SU-DHL-6 (cell line): ENCODE measurements at regions not wholly inside any gene's neighbourhood (a gene's known extent, or its start where the extent isn't known, plus 50 kb on each side); places are given as distances from the start of the nearest gene placed in this dataset.

Experiments used
- H2AFZ ChIP-seq: fragments of 200-600 bp; sonication (generic); 2 replicates; pipeline ENCODE4 v1.6.1; 2014; ENCODE audit warnings: low read depth, mild to moderate bottlenecking, moderate library complexity, mixed read lengths, antibody characterized with exemption, low read length; ENCODE audit not compliant: severe bottlenecking
- H3F3A ChIP-seq: fragments of 200-600 bp; shearing (Covaris generic); 2 replicates; pipeline ENCODE4 v1.6.0; 2016; ENCODE audit warnings: antibody characterized with exemption, mild to moderate bottlenecking; ENCODE audit not compliant: insufficient read depth
- H3K27ac ChIP-seq: fragments of 200-600 bp; sonication (generic); 2 replicates; pipeline ENCODE4 v1.5.1; 2016; ENCODE audit warnings: low read depth, mild to moderate bottlenecking, low read length, moderate library complexity, mixed read lengths
- H3K27me3 ChIP-seq: fragments of 200-600 bp; sonication (generic), shearing (Covaris generic); 2 replicates; pipeline ENCODE4 v1.6.0; 2014; ENCODE audit warnings: mild to moderate bottlenecking, low read length
- H3K36me3 ChIP-seq: fragments of 200-600 bp; sonication (generic); 2 replicates; pipeline ENCODE4 v1.6.1; 2014; ENCODE audit warnings: mild to moderate bottlenecking, low read length, mixed read lengths
- H3K4me2 ChIP-seq: fragments of 300-600, 200-600 bp; shearing (Covaris generic), sonication (generic); 2 replicates; pipeline ENCODE4 v1.6.0; 2014; ENCODE audit warnings: low read length, low read depth, mild to moderate bottlenecking; ENCODE audit not compliant: poor library complexity, severe bottlenecking
- H3K4me3 ChIP-seq: fragments of 200-600 bp; sonication (generic); 2 replicates; pipeline ENCODE4 v1.5.1; 2014; ENCODE audit warnings: antibody characterized with exemption, low read length, mild to moderate bottlenecking, mixed read lengths; ENCODE audit not compliant: insufficient read depth, poor library complexity, severe bottlenecking
- H3K79me2 ChIP-seq: fragments of 200-600 bp; sonication (generic); 2 replicates; pipeline ENCODE4 v1.6.1; 2014; ENCODE audit warnings: mild to moderate bottlenecking, low read length, moderate library complexity; ENCODE audit not compliant: insufficient read depth
- H3K9ac ChIP-seq: fragments of 200-600 bp; sonication (generic); 2 replicates; pipeline ENCODE4 v1.7.0; 2014; ENCODE audit warnings: mild to moderate bottlenecking, low read length
- H3K9me2 ChIP-seq: fragments of 200-600 bp; sonication (generic); replicated peaks from 2 replicates; pipeline ENCODE4 v1.6.1; 2014; ENCODE audit warnings: low read length; ENCODE audit not compliant: insufficient read depth
- H3K9me3 ChIP-seq: fragments of 200-600 bp; sonication (generic); 2 replicates; pipeline ENCODE4 v1.6.1; 2014; ENCODE audit warnings: low read length, mixed read lengths; ENCODE audit not compliant: insufficient read depth
- H4K20me1 ChIP-seq: fragments of 200-600 bp; sonication (generic); 2 replicates; pipeline ENCODE4 v1.6.1; 2014; ENCODE audit warnings: low read depth, mild to moderate bottlenecking, antibody characterized with exemption, low read length, moderate library complexity, mixed read lengths
- EZH2phosphoT487 ChIP-seq: fragments of 200-600 bp; sonication (generic), shearing (Covaris generic); conservative IDR thresholded peaks from 2 replicates; pipeline ENCODE4 v1.6.1; 2018; ENCODE audit warnings: mild to moderate bottlenecking, antibody characterized with exemption, low read length, moderate library complexity, mixed read lengths
- TF ChIP-seq, protein P1 (sequence below): fragments of 200-600 bp; sonication (generic); IDR thresholded peaks from one replicate; pipeline ENCODE4 v1.5.1; 2017; ENCODE audit warnings: antibody characterized with exemption, mild to moderate bottlenecking, low read length, moderate library complexity; ENCODE audit not compliant: insufficient read depth, poor library complexity, severe bottlenecking

DNA sequence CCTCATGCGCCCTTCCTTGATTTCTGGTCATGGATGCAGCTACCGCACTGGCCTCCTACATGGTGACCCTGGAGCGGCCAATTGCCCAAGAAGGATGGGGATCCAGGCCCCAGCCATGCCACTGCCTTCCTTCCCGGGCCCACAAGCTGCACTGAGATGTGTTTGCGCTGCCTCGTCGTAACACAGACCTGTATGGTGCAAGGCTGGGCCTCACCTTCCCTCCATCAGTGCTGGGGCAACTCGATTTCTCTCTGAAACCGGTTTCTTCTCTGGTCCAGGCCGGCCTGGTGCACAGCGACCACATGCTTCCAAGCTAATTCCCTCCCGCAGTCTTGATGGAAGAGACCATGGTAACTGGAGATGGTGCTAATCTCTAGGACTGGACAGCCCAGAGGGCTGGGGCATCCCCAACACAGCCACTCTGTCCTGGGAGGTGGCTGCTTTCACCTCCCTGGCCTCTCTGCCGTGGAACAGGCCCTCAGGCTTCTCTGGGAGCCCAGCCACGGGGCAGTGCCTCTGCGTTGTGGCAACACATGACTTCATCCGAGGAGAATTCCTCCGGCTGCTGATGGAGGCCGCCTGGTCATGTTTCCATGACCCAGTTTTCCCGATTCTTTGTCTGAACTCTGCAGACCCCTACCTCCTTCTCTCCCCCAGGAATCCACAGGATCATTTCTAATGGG is 184.2 kb downstream of the GLI2 start:
- Histone ChIP-seq H3K9me3 (no peaks in the 10 kb centered on the region), H3K9me2 (no peaks in the 10 kb centered on the region), H2AFZ (no peak overlapping the region), H3K27ac (no peak overlapping the region), H3F3A (no peaks in the 10 kb centered on the region), H3K4me2 (no peak overlapping the region), H3K27me3 (no peaks in the 10 kb centered on the region), H4K20me1 (no peaks in the 10 kb centered on the region), H3K79me2 (no peaks in the 10 kb centered on the region), H3K4me3 (no peak overlapping the region), H3K36me3 (no peaks in the 10 kb centered on the region), H3K9ac (no peak overlapping the region)
- TF ChIP-seq, protein P1, sequence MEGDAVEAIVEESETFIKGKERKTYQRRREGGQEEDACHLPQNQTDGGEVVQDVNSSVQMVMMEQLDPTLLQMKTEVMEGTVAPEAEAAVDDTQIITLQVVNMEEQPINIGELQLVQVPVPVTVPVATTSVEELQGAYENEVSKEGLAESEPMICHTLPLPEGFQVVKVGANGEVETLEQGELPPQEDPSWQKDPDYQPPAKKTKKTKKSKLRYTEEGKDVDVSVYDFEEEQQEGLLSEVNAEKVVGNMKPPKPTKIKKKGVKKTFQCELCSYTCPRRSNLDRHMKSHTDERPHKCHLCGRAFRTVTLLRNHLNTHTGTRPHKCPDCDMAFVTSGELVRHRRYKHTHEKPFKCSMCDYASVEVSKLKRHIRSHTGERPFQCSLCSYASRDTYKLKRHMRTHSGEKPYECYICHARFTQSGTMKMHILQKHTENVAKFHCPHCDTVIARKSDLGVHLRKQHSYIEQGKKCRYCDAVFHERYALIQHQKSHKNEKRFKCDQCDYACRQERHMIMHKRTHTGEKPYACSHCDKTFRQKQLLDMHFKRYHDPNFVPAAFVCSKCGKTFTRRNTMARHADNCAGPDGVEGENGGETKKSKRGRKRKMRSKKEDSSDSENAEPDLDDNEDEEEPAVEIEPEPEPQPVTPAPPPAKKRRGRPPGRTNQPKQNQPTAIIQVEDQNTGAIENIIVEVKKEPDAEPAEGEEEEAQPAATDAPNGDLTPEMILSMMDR = no peak
- no peak for TF ChIP-seq EZH2phosphoT487

DNA sequence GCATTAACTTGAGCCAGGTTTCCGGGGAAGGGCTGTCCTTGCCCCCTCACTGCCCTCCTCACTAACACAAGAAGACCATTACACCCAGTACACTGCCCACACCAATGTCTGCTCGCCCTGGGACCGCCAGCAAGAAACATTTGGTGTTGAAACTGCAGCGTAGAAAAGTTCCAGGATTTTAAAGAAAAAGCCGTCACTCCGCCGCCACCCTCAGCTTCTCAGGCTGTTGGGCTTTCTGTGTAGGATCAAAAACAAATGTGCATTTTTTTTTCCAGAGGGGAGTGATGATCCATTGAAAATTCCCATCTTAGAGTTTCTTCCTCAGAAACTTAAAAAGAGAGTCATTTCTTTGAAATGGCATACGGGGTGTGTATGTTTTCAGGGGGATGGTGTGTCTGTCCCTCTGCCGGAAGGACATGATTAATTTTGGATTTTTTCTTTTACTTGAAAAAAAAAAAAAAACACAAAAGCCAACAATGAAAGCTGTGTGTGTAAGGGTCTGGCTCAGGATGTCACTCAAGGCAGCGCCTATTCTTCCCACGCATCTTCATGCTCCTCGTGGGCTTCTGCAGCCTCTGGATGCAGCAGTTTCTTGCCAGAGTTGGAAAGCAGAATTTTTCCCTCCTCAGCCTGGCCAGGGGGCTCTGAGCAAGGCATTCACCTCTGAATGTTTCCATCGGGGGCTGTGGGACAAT is 184.9 kb downstream of the GLI2 start:
- no peak for TF ChIP-seq EZH2phosphoT487
- TF ChIP-seq, protein P1 = no peak
- Histone ChIP-seq H3F3A (no peaks in the 10 kb centered on the region), H2AFZ (no peak overlapping the region), H3K27me3 (no peaks in the 10 kb centered on the region), H3K9me2 (no peaks in the 10 kb centered on the region), H3K9ac (no peak overlapping the region), H3K36me3 (no peaks in the 10 kb centered on the region), H4K20me1 (no peaks in the 10 kb centered on the region), H3K79me2 (no peaks in the 10 kb centered on the region), H3K4me2 (no peak overlapping the region), H3K27ac (no peak overlapping the region), H3K9me3 (no peaks in the 10 kb centered on the region), H3K4me3 (no peak overlapping the region)

DNA sequence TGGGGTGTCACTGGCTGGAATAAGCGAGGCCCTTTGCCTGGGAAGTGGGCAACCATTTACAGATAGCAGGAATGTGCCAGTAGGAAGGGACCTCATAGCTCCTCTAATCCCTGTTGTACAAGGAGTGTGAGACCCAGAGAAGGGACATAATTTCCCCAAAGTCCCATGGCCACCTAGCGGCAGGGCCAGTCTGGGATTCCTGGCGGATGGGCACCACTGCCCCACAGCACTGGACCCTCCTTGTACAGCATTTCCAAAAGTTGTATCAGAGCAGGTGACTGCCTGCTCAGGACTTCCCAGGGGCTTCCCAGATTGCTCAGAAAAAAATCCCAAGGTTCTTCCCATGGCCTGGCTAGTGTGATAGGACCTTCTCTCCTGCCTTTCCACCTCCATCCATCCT is 185.8 kb downstream of the GLI2 start:
- Histone ChIP-seq H3K9me2 (no peaks in the 10 kb centered on the region), H3K79me2 (no peaks in the 10 kb centered on the region), H3K27ac (no peak overlapping the region), H4K20me1 (no peaks in the 10 kb centered on the region), H2AFZ (no peak overlapping the region), H3K4me2 (no peak overlapping the region), H3F3A (no peaks in the 10 kb centered on the region), H3K9me3 (no peaks in the 10 kb centered on the region), H3K36me3 (no peaks in the 10 kb centered on the region), H3K9ac (no peak overlapping the region), H3K4me3 (no peak overlapping the region), H3K27me3 (no peaks in the 10 kb centered on the region)
- TF ChIP-seq, protein P1 = no peak
- TF ChIP-seq EZH2phosphoT487 = no peak
